Hepatocyte (in vitro differentiated cells): ENCODE measurements at regions not wholly inside any gene's neighbourhood (a gene's known extent, or its start where the extent isn't known, plus 50 kb on each side); places are given as distances from the start of the nearest gene placed in this dataset.

Source experiments
- DNase-seq: peaks from one replicate; pipeline ENCODE4 v3.0.0-alpha.2; 2016; ENCODE audit warnings: low spot score
- H2AFZ ChIP-seq: fragments of 200-600 bp; sonication (generic); 2 replicates; pipeline ENCODE4 v1.6.0; 2016; ENCODE audit warnings: antibody characterized with exemption, mild to moderate bottlenecking
- H3K27ac ChIP-seq: fragments of 200-600 bp; sonication (generic); 2 replicates; pipeline ENCODE4 v1.5.1; 2016; ENCODE audit warnings: mild to moderate bottlenecking
- H3K27me3 ChIP-seq: fragments of 200-600 bp; sonication (generic); 2 replicates; pipeline ENCODE4 v1.6.1; 2016
- H3K36me3 ChIP-seq: fragments of 200-600 bp; sonication (generic); replicated peaks from 2 replicates; pipeline ENCODE4 v1.5.1; 2016; ENCODE audit warnings: low read depth; ENCODE audit not compliant: insufficient read depth
- H3K4me1 ChIP-seq: fragments of 200-600 bp; sonication (generic); 2 replicates; pipeline ENCODE4 v1.5.1; 2016; ENCODE audit warnings: mild to moderate bottlenecking, moderate library complexity; ENCODE audit not compliant: insufficient read depth
- H3K4me2 ChIP-seq: fragments of 200-600 bp; sonication (generic); 2 replicates; pipeline ENCODE4 v1.6.0; 2016
- H3K4me3 ChIP-seq: fragments of 200-600 bp; sonication (generic); 2 replicates; pipeline ENCODE4 v1.5.1; 2016; ENCODE audit warnings: mild to moderate bottlenecking
- H3K79me2 ChIP-seq: fragments of 200-600 bp; sonication (generic); 2 replicates; pipeline ENCODE4 v1.6.0; 2017; ENCODE audit warnings: mild to moderate bottlenecking
- H3K9me2 ChIP-seq: fragments of 200-600 bp; sonication (generic); replicated peaks from 2 replicates; pipeline ENCODE4 v1.6.0; 2017; ENCODE audit warnings: mild to moderate bottlenecking; ENCODE audit not compliant: insufficient read depth
- H3K9me3 ChIP-seq: fragments of 200-600 bp; sonication (generic); 2 replicates; pipeline ENCODE4 v1.5.1; 2016; ENCODE audit warnings: low read depth, mild to moderate bottlenecking
- H4K20me1 ChIP-seq: fragments of 200-600 bp; sonication (generic); 2 replicates; pipeline ENCODE4 v1.6.0; 2016; ENCODE audit warnings: mild to moderate bottlenecking; ENCODE audit not compliant: insufficient read depth, poor library complexity, severe bottlenecking
- EZH2 ChIP-seq: fragments of 200-600 bp; sonication (generic); IDR thresholded peaks from 2 replicates; pipeline ENCODE4 v1.6.1; 2016; ENCODE audit warnings: antibody characterized with exemption, mild to moderate bottlenecking, borderline replicate concordance
- EZH2phosphoT487 ChIP-seq: fragments of 200-600 bp; sonication (generic); IDR thresholded peaks from one replicate; pipeline ENCODE4 v1.6.1; 2018; ENCODE audit warnings: antibody characterized with exemption, mild to moderate bottlenecking, low read depth, moderate library complexity; ENCODE audit not compliant: unreplicated experiment, severe bottlenecking
- WGBS: methylation state at CpG from one replicate; pipeline ENCODE4 v1.1.6; 2016; ENCODE audit warnings: low lambda C conversion rate; ENCODE audit errors: missing lambda C conversion rate; 5-methylcytosine and 5-hydroxymethylcytosine counted together
- TF ChIP-seq, protein P1 (sequence below): fragments of 200-600 bp; sonication (generic); IDR thresholded peaks from 2 replicates; pipeline ENCODE4 v1.5.1; 2016; ENCODE audit warnings: antibody characterized with exemption, mild to moderate bottlenecking; ENCODE audit not compliant: poor library complexity

DNA sequence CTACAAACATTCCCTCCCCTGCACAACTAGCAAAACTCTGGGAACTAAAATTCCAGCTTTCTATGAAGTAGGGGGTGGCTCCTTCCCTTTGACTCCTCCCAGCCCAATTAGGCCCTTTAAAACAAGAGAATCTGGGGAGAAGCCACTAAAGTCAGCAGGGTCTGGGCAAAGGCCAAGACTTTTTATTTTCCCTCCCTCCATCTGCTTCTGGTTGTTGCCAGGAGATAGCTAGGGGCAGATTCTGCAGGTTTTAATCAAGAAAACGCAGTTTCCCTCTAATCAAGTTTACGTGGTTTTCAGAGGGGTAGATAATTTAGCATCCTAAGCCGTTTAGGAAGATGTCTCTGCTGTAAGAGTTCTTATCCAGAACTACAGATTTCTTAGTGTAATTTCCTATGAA is 114.5 kb upstream of the CDH6 start:
- Histone ChIP-seq H3K27ac (no peak overlapping the region), H3K4me3 (no peak overlapping the region), H4K20me1 (no peaks in the 10 kb centered on the region), H3K36me3 (no peaks in the 10 kb centered on the region), H3K79me2 (no peaks in the 10 kb centered on the region), H3K27me3 (no peaks in the 10 kb centered on the region), H3K9me2 (no peaks in the 10 kb centered on the region), H2AFZ (no peak overlapping the region), H3K9me3 (no peaks in the 10 kb centered on the region), H3K4me1 (no peaks in the 10 kb centered on the region), H3K4me2 (no peak overlapping the region)
- DNase-seq: no peak
- WGBS: 46% methylated on average over 3 of the region's 3 CpGs
- no peak for TF ChIP-seq EZH2phosphoT487
- TF ChIP-seq, protein P1, sequence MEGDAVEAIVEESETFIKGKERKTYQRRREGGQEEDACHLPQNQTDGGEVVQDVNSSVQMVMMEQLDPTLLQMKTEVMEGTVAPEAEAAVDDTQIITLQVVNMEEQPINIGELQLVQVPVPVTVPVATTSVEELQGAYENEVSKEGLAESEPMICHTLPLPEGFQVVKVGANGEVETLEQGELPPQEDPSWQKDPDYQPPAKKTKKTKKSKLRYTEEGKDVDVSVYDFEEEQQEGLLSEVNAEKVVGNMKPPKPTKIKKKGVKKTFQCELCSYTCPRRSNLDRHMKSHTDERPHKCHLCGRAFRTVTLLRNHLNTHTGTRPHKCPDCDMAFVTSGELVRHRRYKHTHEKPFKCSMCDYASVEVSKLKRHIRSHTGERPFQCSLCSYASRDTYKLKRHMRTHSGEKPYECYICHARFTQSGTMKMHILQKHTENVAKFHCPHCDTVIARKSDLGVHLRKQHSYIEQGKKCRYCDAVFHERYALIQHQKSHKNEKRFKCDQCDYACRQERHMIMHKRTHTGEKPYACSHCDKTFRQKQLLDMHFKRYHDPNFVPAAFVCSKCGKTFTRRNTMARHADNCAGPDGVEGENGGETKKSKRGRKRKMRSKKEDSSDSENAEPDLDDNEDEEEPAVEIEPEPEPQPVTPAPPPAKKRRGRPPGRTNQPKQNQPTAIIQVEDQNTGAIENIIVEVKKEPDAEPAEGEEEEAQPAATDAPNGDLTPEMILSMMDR: no peak

- no peaks in the 10 kb centered on the region for H3K4me1 ChIP-seq
- no peak overlapping the region for H3K4me2 ChIP-seq
- H3K9me2 ChIP-seq: no peaks in the 10 kb centered on the region
- no peak for DNase-seq
- no peaks in the 10 kb centered on the region for H3K9me3 ChIP-seq
- WGBS: 76% methylated on average over 6 of the region's 6 CpGs
- no peak overlapping the region for H2AFZ ChIP-seq
- H3K27ac ChIP-seq: no peak overlapping the region
- TF ChIP-seq, protein P1: no peak
- no peak for TF ChIP-seq EZH2
- no peak for TF ChIP-seq EZH2phosphoT487
- H3K4me3 ChIP-seq: no peak overlapping the region
- no peaks in the 10 kb centered on the region for H3K79me2 ChIP-seq
- no peaks in the 10 kb centered on the region for H4K20me1 ChIP-seq
- no peaks in the 10 kb centered on the region for H3K36me3 ChIP-seq
- no peaks in the 10 kb centered on the region for H3K27me3 ChIP-seq
Measured at GRCh38 chr5:31075981-31076380, 117.5 kb upstream of the CDH6 start.

GRCh38 chr5:31068287-31068686 is 125.2 kb upstream of the CDH6 start:
- Histone ChIP-seq H3K4me1 (no peaks in the 10 kb centered on the region), H3K4me2 (no peak overlapping the region), H3K9me3 (no peaks in the 10 kb centered on the region), H3K9me2 (no peaks in the 10 kb centered on the region), H3K27me3 (no peaks in the 10 kb centered on the region), H2AFZ (no peak overlapping the region), H3K36me3 (no peaks in the 10 kb centered on the region), H4K20me1 (no peaks in the 10 kb centered on the region), H3K79me2 (no peaks in the 10 kb centered on the region), H3K4me3 (no peak overlapping the region), H3K27ac (no peak overlapping the region)
- 96% methylated on average over 1 of the region's 1 CpG for WGBS
- TF ChIP-seq EZH2 (no peak), EZH2phosphoT487 (no peak)
- TF ChIP-seq, protein P1: no peak
- no peak for DNase-seq

DNA sequence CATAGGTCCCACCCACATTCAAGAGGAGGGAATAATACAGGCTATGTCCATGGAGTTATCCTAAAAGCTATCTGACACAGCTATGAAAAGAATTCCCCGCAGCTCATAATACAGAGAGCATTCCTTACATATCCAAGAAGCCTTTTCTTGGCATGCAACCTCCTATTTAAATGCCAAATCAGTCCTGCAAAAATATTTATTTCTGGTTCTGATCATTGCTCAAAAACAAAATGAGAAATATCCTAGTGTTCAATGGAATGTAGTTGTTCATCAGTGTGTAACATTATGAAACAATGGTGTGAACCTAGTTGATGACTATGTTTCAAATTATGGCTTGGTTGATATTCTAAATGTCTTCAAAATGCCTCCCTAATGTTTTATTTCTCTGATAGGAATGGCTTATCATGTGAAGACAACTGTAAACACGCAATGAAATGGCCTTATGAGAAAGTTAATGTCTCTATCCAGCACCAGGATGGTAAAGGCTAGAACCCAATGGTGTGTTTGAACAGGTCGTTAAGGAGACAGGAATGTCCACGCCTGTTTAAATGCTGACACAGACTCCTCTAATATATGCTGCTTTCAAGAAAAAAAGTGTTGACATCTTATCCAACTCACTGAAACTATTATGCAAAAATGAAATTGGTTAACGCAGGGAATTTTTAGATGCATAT is 126.7 kb upstream of the CDH6 start:
- H3K4me1 ChIP-seq: no peaks in the 10 kb centered on the region
- H3K27me3 ChIP-seq: no peaks in the 10 kb centered on the region
- H3K27ac ChIP-seq: no peak overlapping the region
- no peaks in the 10 kb centered on the region for H3K79me2 ChIP-seq
- no peaks in the 10 kb centered on the region for H4K20me1 ChIP-seq
- WGBS: 70% methylated on average over 5 of the region's 5 CpGs
- H3K4me2 ChIP-seq: no peak overlapping the region
- DNase-seq: no peak
- no peak overlapping the region for H3K4me3 ChIP-seq
- TF ChIP-seq EZH2 (no peak), EZH2phosphoT487 (no peak)
- TF ChIP-seq, protein P1: no peak
- no peaks in the 10 kb centered on the region for H3K9me2 ChIP-seq
- H3K9me3 ChIP-seq: no peaks in the 10 kb centered on the region
- H2AFZ ChIP-seq: no peak overlapping the region
- no peaks in the 10 kb centered on the region for H3K36me3 ChIP-seq
